Endodermal cell (in vitro differentiated cells): ENCODE measurements at regions not wholly inside any gene's neighbourhood (a gene's known extent, or its start where the extent isn't known, plus 50 kb on each side); places are given as distances from the start of the nearest gene placed in this dataset.
A peak's percentile ranks its signal among the peaks of the same experiment; 100 is the strongest.

Source experiments
- DNase-seq: peaks from one replicate; pipeline ENCODE4 v3.0.0-alpha.2; 2017
- H3K27ac ChIP-seq: 2 replicates; pipeline ENCODE4 v1.5.1; 2013; ENCODE audit warnings: mild to moderate bottlenecking, low read depth, low read length, moderate library complexity
- H3K27me3 ChIP-seq: 2 replicates; pipeline ENCODE4 v1.6.1; 2013; ENCODE audit warnings: mild to moderate bottlenecking, low read length, moderate library complexity; ENCODE audit not compliant: insufficient read depth, control insufficient read depth, poor library complexity, severe bottlenecking
- H3K36me3 ChIP-seq: 2 replicates; pipeline ENCODE4 v1.7.0; 2013; ENCODE audit warnings: mild to moderate bottlenecking, low read length, moderate library complexity; ENCODE audit not compliant: control insufficient read depth, insufficient read depth
- H3K4me1 ChIP-seq: one replicate; pipeline ENCODE4 v1.7.0; 2013; ENCODE audit warnings: low read length; ENCODE audit not compliant: control insufficient read depth, insufficient read depth
- H3K4me3 ChIP-seq: 2 replicates; pipeline ENCODE4 v1.5.1; 2013; ENCODE audit warnings: mild to moderate bottlenecking, low read length, moderate library complexity
- H3K9ac ChIP-seq: 2 replicates; pipeline ENCODE4 v1.6.1; 2013; ENCODE audit warnings: mild to moderate bottlenecking, low read length, moderate library complexity; ENCODE audit not compliant: poor library complexity, severe bottlenecking; ENCODE audit errors: extremely low read depth
- H3K9me3 ChIP-seq: 2 replicates; pipeline ENCODE4 v1.6.1; 2013; ENCODE audit warnings: mild to moderate bottlenecking, low read length, moderate library complexity; ENCODE audit not compliant: control insufficient read depth
- H3K27ac Mint-ChIP-seq: 2 replicates; pipeline ENCODE4 v1.8.0; 2020; ENCODE audit warnings: mixed read lengths
- H3K27me3 Mint-ChIP-seq: 2 replicates; pipeline ENCODE4 v1.8.0; 2021; ENCODE audit warnings: mild to moderate bottlenecking, mixed read lengths; ENCODE audit not compliant: insufficient read depth
- H3K36me3 Mint-ChIP-seq: 2 replicates; pipeline ENCODE4 v1.8.0; 2020; ENCODE audit warnings: low read depth, mixed read lengths
- H3K4me1 Mint-ChIP-seq: 2 replicates; pipeline ENCODE4 v1.8.0; 2020; ENCODE audit warnings: mixed read lengths
- H3K4me3 Mint-ChIP-seq: 2 replicates; pipeline ENCODE4 v1.8.0; 2020; ENCODE audit warnings: mild to moderate bottlenecking, moderate library complexity, mixed read lengths
- H3K9me3 Mint-ChIP-seq: 2 replicates; pipeline ENCODE4 v1.8.0; 2020; ENCODE audit warnings: mild to moderate bottlenecking, mixed read lengths
- CTCF ChIP-seq: fragments of 200-600 bp; sonication (generic); conservative IDR thresholded peaks from 2 replicates; pipeline ENCODE4 v1.5.0; 2021; ENCODE audit warnings: antibody characterized with exemption, mild to moderate bottlenecking
- WGBS, 2 experiments: methylation state at CpG; one replicate each; pipeline versions ENCODE4 v1.1.5 to v1.1.7; 2013; ENCODE audit warnings: missing lambda C conversion rate in 2 of 2, mixed read lengths in 1 of 2; ENCODE audit not compliant: insufficient coverage in 1 of 2, insufficient read length in 1 of 2; 5-methylcytosine and 5-hydroxymethylcytosine counted together

GRCh38 chr21:38994042-38994441, 188.3 kb downstream of the ETS2 start:
- Histone ChIP-seq H3K36me3 (no peaks in the 10 kb centered on the region), H3K4me3 (no peak overlapping the region), H3K27me3 (no peaks in the 10 kb centered on the region), H3K4me1 (peaks cover 24% of the 10 kb centered on the region), H3K9me3 (no peaks in the 10 kb centered on the region), H3K9ac (no peak overlapping the region), H3K27ac (no peak overlapping the region)
- WGBS, 2 experiments, result 96 to 97% methylated on average over 7 to 12 of the region's 12 CpGs
- peaks cover 2% of the 10 kb centered on the region for H3K27me3 Mint-ChIP-seq
- TF ChIP-seq CTCF, result no peak
- DNase-seq, result no peak
- no peak overlapping the region for H3K27ac Mint-ChIP-seq
- no peaks in the 10 kb centered on the region for H3K9me3 Mint-ChIP-seq
- no peak overlapping the region for H3K4me3 Mint-ChIP-seq
- H3K36me3 Mint-ChIP-seq, result no peaks in the 10 kb centered on the region
- H3K4me1 Mint-ChIP-seq, result peaks cover 55% of the 10 kb centered on the region

GRCh38 chr21:38993561-38993960, 187.8 kb downstream of the ETS2 start:
- Histone ChIP-seq H3K4me1 (peaks cover 26% of the 10 kb centered on the region), H3K27me3 (no peaks in the 10 kb centered on the region), H3K9me3 (no peaks in the 10 kb centered on the region), H3K9ac (no peak overlapping the region), H3K4me3 (no peak overlapping the region), H3K36me3 (no peaks in the 10 kb centered on the region), H3K27ac (no peak overlapping the region)
- H3K4me1 Mint-ChIP-seq, result peaks cover 59% of the 10 kb centered on the region
- H3K27me3 Mint-ChIP-seq, result peaks cover 2% of the 10 kb centered on the region
- WGBS, 2 experiments, result 93 to 100% methylated on average over 3 to 4 of the region's 4 CpGs
- no peaks in the 10 kb centered on the region for H3K36me3 Mint-ChIP-seq
- no peaks in the 10 kb centered on the region for H3K9me3 Mint-ChIP-seq
- no peak for TF ChIP-seq CTCF
- no peak overlapping the region for H3K27ac Mint-ChIP-seq
- no peak overlapping the region for H3K4me3 Mint-ChIP-seq
- no peak for DNase-seq

- Histone ChIP-seq H3K4me1 (peaks cover 30% of the 10 kb centered on the region), H3K9ac (no peak overlapping the region), H3K36me3 (no peaks in the 10 kb centered on the region), H3K27me3 (no peaks in the 10 kb centered on the region), H3K4me3 (no peak overlapping the region), H3K9me3 (no peaks in the 10 kb centered on the region), H3K27ac (peak overlapping the region; percentile 58)
- H3K4me1 Mint-ChIP-seq, result peaks cover 68% of the 10 kb centered on the region
- 84 to 89% methylated on average over 3 of the region's 3 CpGs for WGBS, 2 experiments
- H3K27me3 Mint-ChIP-seq, result peaks cover 2% of the 10 kb centered on the region
- no peaks in the 10 kb centered on the region for H3K36me3 Mint-ChIP-seq
- DNase-seq, result no peak
- TF ChIP-seq CTCF, result no peak
- H3K4me3 Mint-ChIP-seq, result no peak overlapping the region
- no peak overlapping the region for H3K27ac Mint-ChIP-seq
- H3K9me3 Mint-ChIP-seq, result no peaks in the 10 kb centered on the region
Observed at GRCh38 chr21:38992737-38993136, 187.0 kb downstream of the ETS2 start.
